ENCODE measurements at regions not wholly inside any gene's neighbourhood (a gene's known extent, or its start where the extent isn't known, plus 50 kb on each side); places are given as distances from the start of the nearest gene placed in this dataset.

DNA sequence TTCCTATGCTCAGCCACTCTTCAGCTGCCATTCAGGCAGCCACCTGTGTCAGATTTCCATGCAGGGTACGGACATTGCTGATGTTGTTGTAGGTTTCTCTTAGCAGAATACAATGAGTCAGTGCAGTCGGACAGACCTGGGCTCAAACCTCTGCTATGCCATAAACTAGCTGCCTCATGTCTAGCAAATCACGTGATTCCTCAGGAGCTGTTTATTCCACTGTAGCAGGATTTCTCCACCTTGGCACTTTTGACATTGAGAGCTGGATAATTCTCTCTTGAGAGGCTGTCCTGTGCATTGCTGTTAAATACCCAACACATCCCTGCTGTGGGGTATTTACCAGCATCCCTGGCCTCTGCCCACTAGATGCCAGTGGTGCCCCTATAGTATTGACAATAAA lies 413.8 kb upstream of the CDH4 start:
- no peak for FAIRE-seq
- DNase-seq (ENCODE audit: low read depth in 1 of 2, low spot score in 1 of 2): no peak
- ATAC-seq: no peak
- Histone ChIP-seq H3K4me2 (no peak overlapping the region), H3K4me3 (no peak overlapping the region), H3K9me3 (no peaks in the 10 kb centered on the region; the same call in 2 of the 3 replicates), H3K4me1 (no peaks in the 10 kb centered on the region), H3K27ac (no peak overlapping the region)
- TF ChIP-seq MAFK (IDR thresholded peaks at IDR 0.05; ENCODE audit: partially characterized antibody) (no peak), CEBPB (IDR thresholded peaks at IDR 0.05) (no peak), HOXB5 (CRISPR knock-in tag; IDR thresholded peaks at IDR 0.05) (no peak), BHLHE40 (IDR thresholded peaks at IDR 0.05; ENCODE audit: low read depth, low read length) (no peak), REST (IDR thresholded peaks at IDR 0.05) (no peak), BCL3 (IDR thresholded peaks at IDR 0.05) (no peak), CHD2 (IDR thresholded peaks at IDR 0.05; ENCODE audit: low read length, partially characterized antibody) (no peak), RARB (CRISPR knock-in tag; IDR thresholded peaks at IDR 0.05) (no peak), JUNB (IDR thresholded peaks at IDR 0.05) (no peak)
- POLR2A ChIA-PET: no interaction called here
- CTCF ChIA-PET: interaction anchor here (0.8 to 1.7 kb wide), 2 partner anchors 14 to 17 kb away, joined by 4 to 6 read pairs; no protein-coding TSS in a partner anchor
- WGBS (ENCODE audit: missing lambda C conversion rate): 19% methylated on average over 3 of the region's 3 CpGs

- Histone ChIP-seq H3K4me1 (no peaks in the 10 kb centered on the region), H3K9me3 (no peaks in the 10 kb centered on the region; the same call in 2 of the 3 replicates), H3K4me3 (no peak overlapping the region), H3K27ac (no peak overlapping the region), H3K4me2 (no peak overlapping the region)
- ATAC-seq: no peak
- CTCF ChIA-PET: no interaction called here
- no peak for DNase-seq (ENCODE audit: low read depth in 1 of 2, low spot score in 1 of 2)
- POLR2A ChIA-PET: no interaction called here
- TF ChIP-seq, protein P1, sequence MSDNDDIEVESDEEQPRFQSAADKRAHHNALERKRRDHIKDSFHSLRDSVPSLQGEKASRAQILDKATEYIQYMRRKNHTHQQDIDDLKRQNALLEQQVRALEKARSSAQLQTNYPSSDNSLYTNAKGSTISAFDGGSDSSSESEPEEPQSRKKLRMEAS (IDR thresholded peaks at IDR 0.05): no peak
- TF ChIP-seq CTCF (IDR thresholded peaks at IDR 0.05) (no peak), PBX3 (IDR thresholded peaks at IDR 0.05) (no peak), ZNF302 (CRISPR knock-in tag; IDR thresholded peaks at IDR 0.05) (no peak)
- FAIRE-seq: no peak
- WGBS (ENCODE audit: missing lambda C conversion rate): 50% methylated on average over 3 of the region's 3 CpGs
These were observed 411.1 kb upstream of the CDH4 start for GRCh38 chr20:60840971-60841370.

DNA sequence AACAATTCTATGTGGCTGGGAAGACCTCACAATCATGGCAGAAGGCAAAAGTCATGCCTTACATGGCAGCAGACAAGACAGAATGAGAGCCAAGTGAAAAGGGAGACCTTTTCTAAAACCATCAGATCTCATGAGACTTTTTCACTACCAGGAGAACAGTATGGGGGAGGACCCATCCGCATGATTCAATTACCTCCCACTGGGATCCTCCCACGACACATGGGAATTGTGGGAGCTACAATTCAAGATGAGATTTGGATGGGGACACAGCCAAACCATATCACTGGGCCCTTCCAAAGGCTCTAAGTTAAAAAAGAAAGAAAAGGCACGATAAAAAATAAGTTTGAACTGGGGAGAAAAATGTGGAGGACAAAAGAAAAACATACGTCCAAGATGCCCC lies 406.9 kb upstream of the CDH4 start:
- no peak for FAIRE-seq
- 16% methylated on average over 4 of the region's 4 CpGs for WGBS (ENCODE audit: missing lambda C conversion rate)
- TF ChIP-seq TP53 (CRISPR knock-in tag; IDR thresholded peaks at IDR 0.05): no peak
- no peak for TF ChIP-seq NFE2L2 (conservative IDR thresholded peaks at IDR 0.05; ENCODE audit: low read length)
- no peak for TF ChIP-seq EP300 (IDR thresholded peaks at IDR 0.05)
- TF ChIP-seq MAFK (IDR thresholded peaks at IDR 0.05; ENCODE audit: partially characterized antibody): no peak
- no peak for TF ChIP-seq EHMT2 (IDR thresholded peaks at IDR 0.05; ENCODE audit: low read depth)
- no peak for TF ChIP-seq CHD4 (IDR thresholded peaks at IDR 0.05; ENCODE audit: borderline replicate concordance)
- DNase-seq (ENCODE audit: low read depth in 1 of 2, low spot score in 1 of 2): no peak
- POLR2A ChIA-PET: no interaction called here
- H3K4me1 ChIP-seq: no peaks in the 10 kb centered on the region
- no peaks in the 10 kb centered on the region for H3K9me3 ChIP-seq
- CTCF ChIA-PET: interaction anchor here (1.0 kb wide), 1 partner anchor 384 kb away, joined by 4 read pairs; no protein-coding TSS in a partner anchor
- H3K4me3 ChIP-seq: no peak overlapping the region
- no peak overlapping the region for H3K27ac ChIP-seq
- H3K4me2 ChIP-seq: no peak overlapping the region
- ATAC-seq: no peak
